Ovary (tissue), 3 donors: ENCODE measurements at regions not wholly inside any gene's neighbourhood (a gene's known extent, or its start where the extent isn't known, plus 50 kb on each side); places are given as distances from the start of the nearest gene placed in this dataset.

Source experiments
- EP300 ChIP-seq: sonication (generic); formaldehyde crosslinking; IDR thresholded peaks from one replicate; pipeline ENCODE4 v1.6.1; 2017; ENCODE audit warnings: antibody characterized with exemption
- POLR2A ChIP-seq: fragments of 450-650 bp; IDR thresholded peaks from one replicate; pipeline ENCODE4 v1.6.1; 2017; ENCODE audit warnings: antibody characterized with exemption, mild to moderate bottlenecking, moderate library complexity
- TF ChIP-seq, protein P1 (sequence below), 3 donors: fragments of 450-650 bp in 2 of 3; fragments of 200-600 bp in 1 of 3; IDR thresholded peaks; one replicate each; pipeline versions ENCODE4 v1.5.1 to v1.8.0; 2016 to 2022; ENCODE audit warnings: antibody characterized with exemption in 3 of 3, mild to moderate bottlenecking in 1 of 3
- donor health status: DM: no; HTN: no; CAD: no.

DNA sequence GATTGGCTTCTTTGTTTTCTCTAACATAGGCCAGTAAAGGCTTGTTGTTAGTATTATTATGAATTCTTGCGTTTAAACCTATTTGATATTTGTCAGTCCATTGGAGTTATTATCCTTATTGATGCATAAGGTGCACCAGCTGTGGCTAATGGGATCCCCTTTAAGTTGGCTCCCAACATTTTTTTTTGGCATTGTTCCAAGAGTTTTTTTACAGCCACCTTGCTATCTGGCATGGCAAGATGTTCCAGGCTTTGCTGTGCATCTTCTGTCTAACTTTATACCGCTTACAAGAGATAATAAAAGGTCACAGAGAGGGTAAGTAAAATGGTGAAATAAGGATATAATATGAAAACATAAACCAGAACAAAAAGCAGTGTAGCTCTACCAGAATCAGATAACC, 157.5 kb upstream of the TACR1 start:
- TF ChIP-seq EP300 (no peak), POLR2A (no peak)
- TF ChIP-seq, protein P1, sequence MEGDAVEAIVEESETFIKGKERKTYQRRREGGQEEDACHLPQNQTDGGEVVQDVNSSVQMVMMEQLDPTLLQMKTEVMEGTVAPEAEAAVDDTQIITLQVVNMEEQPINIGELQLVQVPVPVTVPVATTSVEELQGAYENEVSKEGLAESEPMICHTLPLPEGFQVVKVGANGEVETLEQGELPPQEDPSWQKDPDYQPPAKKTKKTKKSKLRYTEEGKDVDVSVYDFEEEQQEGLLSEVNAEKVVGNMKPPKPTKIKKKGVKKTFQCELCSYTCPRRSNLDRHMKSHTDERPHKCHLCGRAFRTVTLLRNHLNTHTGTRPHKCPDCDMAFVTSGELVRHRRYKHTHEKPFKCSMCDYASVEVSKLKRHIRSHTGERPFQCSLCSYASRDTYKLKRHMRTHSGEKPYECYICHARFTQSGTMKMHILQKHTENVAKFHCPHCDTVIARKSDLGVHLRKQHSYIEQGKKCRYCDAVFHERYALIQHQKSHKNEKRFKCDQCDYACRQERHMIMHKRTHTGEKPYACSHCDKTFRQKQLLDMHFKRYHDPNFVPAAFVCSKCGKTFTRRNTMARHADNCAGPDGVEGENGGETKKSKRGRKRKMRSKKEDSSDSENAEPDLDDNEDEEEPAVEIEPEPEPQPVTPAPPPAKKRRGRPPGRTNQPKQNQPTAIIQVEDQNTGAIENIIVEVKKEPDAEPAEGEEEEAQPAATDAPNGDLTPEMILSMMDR (IDR thresholded peaks at IDR 0.05) = no peak
